HEK293T (cell line): ENCODE measurements at regions not wholly inside any gene's neighbourhood (a gene's known extent, or its start where the extent isn't known, plus 50 kb on each side); places are given as distances from the start of the nearest gene placed in this dataset.

Source experiments
- CTCF ChIA-PET: fragments of 350-600 bp; formaldehyde crosslinking; extraction: SDS; loops from one replicate; lab custom pipeline; 2021; ENCODE audit warnings: antibody characterized with exemption, inconsistent platforms; lab: Yijun Ruan, JAX
- POLR2A ChIA-PET: fragments of 350-600 bp; formaldehyde crosslinking; extraction: SDS; loops from one replicate; lab custom pipeline; 2020; ENCODE audit warnings: antibody characterized with exemption, inconsistent platforms; lab: Yijun Ruan, JAX
- DNase-seq: peaks from one replicate; pipeline ENCODE4 v3.0.0; 2012; ENCODE audit warnings: mixed read lengths; ENCODE audit errors: extremely low spot score
- ARNT ChIP-seq: fragments of 450-650 bp; IDR thresholded peaks from 2 replicates; pipeline ENCODE4 v1.6.1; 2017; ENCODE audit warnings: mild to moderate bottlenecking
- BHLHE40 ChIP-seq: fragments of 450-650 bp; IDR thresholded peaks from 2 replicates; pipeline ENCODE4 v1.6.1; 2016; ENCODE audit warnings: mild to moderate bottlenecking, moderate library complexity, borderline replicate concordance
- CTBP1 ChIP-seq: fragments of 450-650 bp; IDR thresholded peaks from 2 replicates; pipeline ENCODE4 v1.6.1; 2016; ENCODE audit warnings: borderline replicate concordance
- ELF4 ChIP-seq: fragments of 450-650 bp; IDR thresholded peaks from 2 replicates; pipeline ENCODE4 v1.6.1; 2017; ENCODE audit warnings: antibody characterized with exemption
- FOXA1 ChIP-seq: fragments of 450-650 bp; IDR thresholded peaks from 2 replicates; pipeline ENCODE4 v1.6.1; 2016; ENCODE audit warnings: mild to moderate bottlenecking
- FOXK2 ChIP-seq: fragments of 450-650 bp; IDR thresholded peaks from 2 replicates; pipeline ENCODE4 v1.6.1; 2016; ENCODE audit warnings: mild to moderate bottlenecking
- FOXM1 ChIP-seq: fragments of 450-650 bp; IDR thresholded peaks from 2 replicates; pipeline ENCODE4 v1.6.1; 2017; ENCODE audit warnings: mild to moderate bottlenecking, borderline replicate concordance
- HDGF ChIP-seq: fragments of 450-650 bp; IDR thresholded peaks from 2 replicates; pipeline ENCODE4 v1.6.1; 2017; ENCODE audit warnings: antibody characterized with exemption, borderline replicate concordance
- L3MBTL2 ChIP-seq: fragments of 450-650 bp; conservative IDR thresholded peaks from 2 replicates; pipeline ENCODE4 v1.6.1; 2016; ENCODE audit warnings: mild to moderate bottlenecking
- LEF1 ChIP-seq: fragments of 450-650 bp; IDR thresholded peaks from 2 replicates; pipeline ENCODE4 v1.6.1; 2017; ENCODE audit warnings: mild to moderate bottlenecking, borderline replicate concordance
- NFRKB ChIP-seq: fragments of 450-650 bp; IDR thresholded peaks from 2 replicates; pipeline ENCODE4 v1.6.1; 2016; ENCODE audit warnings: mild to moderate bottlenecking, moderate library complexity
- SP1 ChIP-seq: fragments of 450-650 bp; IDR thresholded peaks from 2 replicates; pipeline ENCODE4 v1.6.1; 2017
- SUZ12 ChIP-seq: fragments of 450-650 bp; IDR thresholded peaks from 2 replicates; pipeline ENCODE4 v1.6.1; 2016; ENCODE audit warnings: mild to moderate bottlenecking
- TARDBP ChIP-seq: fragments of 450-650 bp; IDR thresholded peaks from 2 replicates; pipeline ENCODE4 v1.6.1; 2016
- ZNF384 ChIP-seq: fragments of 450-650 bp; IDR thresholded peaks from 2 replicates; pipeline ENCODE4 v1.6.1; 2016
- TF ChIP-seq, protein P1 (sequence below): fragments of 450-650 bp; IDR thresholded peaks from 2 replicates; pipeline ENCODE4 v1.6.1; 2016

- POLR2A ChIA-PET = no interaction called here
- no peak for DNase-seq
- TF ChIP-seq HDGF (no peak), CTBP1 (no peak), LEF1 (no peak), TARDBP (no peak), NFRKB (no peak), FOXA1 (no peak), L3MBTL2 (no peak), ARNT (no peak), ELF4 (no peak), SP1 (no peak), ZNF384 (no peak), FOXM1 (no peak), BHLHE40 (no peak), SUZ12 (no peak), FOXK2 (no peak)
- TF ChIP-seq, protein P1, sequence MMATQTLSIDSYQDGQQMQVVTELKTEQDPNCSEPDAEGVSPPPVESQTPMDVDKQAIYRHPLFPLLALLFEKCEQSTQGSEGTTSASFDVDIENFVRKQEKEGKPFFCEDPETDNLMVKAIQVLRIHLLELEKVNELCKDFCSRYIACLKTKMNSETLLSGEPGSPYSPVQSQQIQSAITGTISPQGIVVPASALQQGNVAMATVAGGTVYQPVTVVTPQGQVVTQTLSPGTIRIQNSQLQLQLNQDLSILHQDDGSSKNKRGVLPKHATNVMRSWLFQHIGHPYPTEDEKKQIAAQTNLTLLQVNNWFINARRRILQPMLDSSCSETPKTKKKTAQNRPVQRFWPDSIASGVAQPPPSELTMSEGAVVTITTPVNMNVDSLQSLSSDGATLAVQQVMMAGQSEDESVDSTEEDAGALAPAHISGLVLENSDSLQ = no peak
- CTCF ChIA-PET = no interaction called here
Observed at GRCh38 chr6:2516059-2516458, 234.7 kb downstream of the MYLK4 start.

DNA sequence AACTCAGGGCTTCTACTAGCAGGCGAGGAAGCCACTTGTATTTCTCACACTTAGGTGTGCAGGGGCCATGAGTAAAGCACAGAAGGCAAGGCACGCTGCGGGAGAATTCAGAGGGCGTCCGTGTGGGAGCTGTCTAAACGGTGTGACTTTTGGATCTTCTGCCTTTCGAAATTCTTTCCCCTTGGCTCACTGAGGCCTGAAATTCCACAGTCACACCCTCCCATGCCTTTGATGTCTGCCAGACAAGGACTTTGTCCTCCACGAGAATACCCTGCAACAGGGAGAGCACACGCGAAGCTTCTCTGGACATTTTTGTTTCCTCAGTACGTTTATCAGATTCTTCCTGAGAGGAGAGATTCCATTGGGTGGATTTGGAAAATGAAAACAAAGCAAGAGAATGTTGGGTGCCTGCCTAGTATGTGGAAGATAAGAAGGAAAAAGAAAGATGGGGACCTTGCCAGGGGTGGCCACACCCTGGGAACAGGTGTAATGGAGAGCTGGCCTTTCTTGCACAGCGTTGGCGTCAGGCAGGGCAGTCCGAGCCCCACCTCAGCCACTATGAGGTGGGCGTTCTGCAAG is 235.7 kb downstream of the MYLK4 start:
- CTCF ChIA-PET = no interaction called here

DNA sequence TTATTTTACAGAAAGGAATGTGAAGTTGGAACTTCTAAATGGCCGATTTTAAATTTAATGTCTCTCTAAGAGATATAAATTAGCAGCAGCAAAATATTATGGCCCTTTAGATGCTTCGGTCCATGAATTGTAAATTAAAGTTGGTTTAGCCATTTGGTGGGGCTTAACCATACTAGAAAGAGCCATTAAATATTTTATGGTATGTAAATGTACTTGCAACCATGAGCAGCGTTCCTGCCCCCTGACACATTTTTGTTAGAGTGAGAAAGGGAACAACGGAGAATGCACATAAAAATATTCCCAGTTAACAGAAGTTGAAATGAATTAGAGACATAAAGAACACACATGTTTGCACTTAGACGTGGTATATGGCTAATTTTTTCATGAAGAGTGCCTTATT is 237.9 kb downstream of the MYLK4 start:
- POLR2A ChIA-PET = no interaction called here
- CTCF ChIA-PET = no interaction called here
- no peak for TF ChIP-seq ARNT
- TF ChIP-seq, protein P1 = no peak
- no peak for TF ChIP-seq SUZ12
- no peak for TF ChIP-seq SP1
- no peak for TF ChIP-seq ELF4
- no peak for TF ChIP-seq FOXM1
- no peak for TF ChIP-seq TARDBP
- DNase-seq = no peak

More for the DNA sequence above, 235.7 kb downstream of the MYLK4 start:
- POLR2A ChIA-PET = no interaction called here
- DNase-seq = no peak
- TF ChIP-seq NFRKB (no peak), TARDBP (no peak), ARNT (no peak)

DNA sequence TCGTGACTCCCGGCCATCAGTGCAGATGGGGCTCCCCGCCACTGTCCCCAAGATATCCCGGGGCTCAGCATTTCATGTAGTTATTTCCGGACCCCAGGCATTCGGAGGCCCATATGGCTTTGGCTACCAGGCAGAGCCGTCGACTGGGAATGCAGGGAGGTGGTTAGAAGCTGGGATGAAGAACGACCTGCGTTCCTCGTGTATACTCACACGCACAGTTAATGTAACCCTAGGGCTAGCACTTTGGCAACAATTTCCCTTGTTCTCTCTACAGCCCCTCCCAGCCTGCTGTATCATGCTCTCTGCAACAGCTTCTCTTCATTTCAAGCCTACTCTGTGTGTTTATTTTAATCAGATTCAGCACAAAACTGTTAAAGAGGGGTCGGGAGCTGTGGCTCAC is 240.4 kb downstream of the MYLK4 start:
- ChIA-PET CTCF (no interaction called here), POLR2A (no interaction called here)
- TF ChIP-seq SUZ12 (no peak), LEF1 (no peak), ZNF384 (no peak), FOXA1 (no peak), CTBP1 (no peak), HDGF (no peak), TARDBP (no peak), L3MBTL2 (no peak), ELF4 (no peak), ARNT (no peak)
- TF ChIP-seq, protein P1 = no peak
- DNase-seq = no peak

GRCh38 chr6:2509711-2510110 is 241.0 kb downstream of the MYLK4 start:
- TF ChIP-seq HDGF (no peak), SUZ12 (no peak), FOXM1 (no peak)
- ChIA-PET CTCF (no interaction called here), POLR2A (no interaction called here)
- DNase-seq = no peak

- POLR2A ChIA-PET = no interaction called here
Observed at GRCh38 chr6:2508071-2508470, 242.7 kb downstream of the MYLK4 start.

More at GRCh38 chr6:2508071-2508470, 242.7 kb downstream of the MYLK4 start:
- CTCF ChIA-PET = no interaction called here
- TF ChIP-seq ARNT = no peak
- no peak for TF ChIP-seq FOXM1
- TF ChIP-seq FOXA1 = no peak
- no peak for TF ChIP-seq LEF1
- no peak for TF ChIP-seq L3MBTL2
- TF ChIP-seq SUZ12 = no peak
- TF ChIP-seq FOXK2 = no peak
- TF ChIP-seq SP1 = no peak
- TF ChIP-seq, protein P1 = no peak
- no peak for TF ChIP-seq CTBP1
- TF ChIP-seq BHLHE40 = no peak
- no peak for TF ChIP-seq HDGF
- TF ChIP-seq ZNF384 = no peak
- DNase-seq = no peak
